HG02642 (cell line): ENCODE measurements at regions not wholly inside any gene's neighbourhood (a gene's known extent, or its start where the extent isn't known, plus 50 kb on each side); places are given as distances from the start of the nearest gene placed in this dataset.

Source experiments
- ATAC-seq: cut with Tn5 transposase; IDR thresholded peaks from one replicate; pipeline ENCODE4 v1.9.1; 2021; ENCODE audit warnings: mild to moderate bottlenecking; ENCODE audit not compliant: unreplicated experiment, poor library complexity

DNA sequence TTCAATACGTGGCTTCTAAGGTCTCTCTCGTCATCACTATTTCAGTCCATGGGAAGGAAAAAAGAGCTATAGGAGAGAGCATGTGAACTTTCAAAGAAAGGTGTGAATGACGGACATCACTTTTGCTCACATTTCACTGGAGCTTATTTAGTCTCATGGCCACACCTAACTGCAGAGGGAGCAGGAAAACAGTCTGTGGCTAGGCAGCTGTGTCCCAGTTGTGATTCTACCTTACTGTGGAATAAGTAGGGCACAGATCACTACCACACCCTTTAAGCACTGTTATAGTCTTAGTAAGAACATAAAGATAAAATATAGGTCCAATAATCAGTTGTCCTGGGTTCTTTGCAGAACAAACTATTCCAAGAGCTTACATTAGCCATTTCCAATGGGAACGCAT is 192.9 kb downstream of the NRIP1 start:
- no peak for ATAC-seq

DNA sequence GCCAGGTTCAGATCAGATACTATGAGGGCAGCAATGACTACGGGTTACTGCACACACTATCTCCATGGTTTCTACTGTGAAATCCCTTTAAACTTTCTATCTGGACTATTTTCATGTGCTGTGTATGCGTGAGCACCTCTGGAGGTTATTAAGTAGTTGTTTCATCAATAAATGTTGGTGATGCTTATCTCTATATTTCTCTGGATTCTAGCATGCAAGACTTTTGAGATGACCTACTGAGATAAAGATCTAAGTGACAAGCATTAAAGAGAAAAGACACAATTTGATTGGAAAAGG is 194.0 kb downstream of the NRIP1 start:
- ATAC-seq, result no peak

DNA sequence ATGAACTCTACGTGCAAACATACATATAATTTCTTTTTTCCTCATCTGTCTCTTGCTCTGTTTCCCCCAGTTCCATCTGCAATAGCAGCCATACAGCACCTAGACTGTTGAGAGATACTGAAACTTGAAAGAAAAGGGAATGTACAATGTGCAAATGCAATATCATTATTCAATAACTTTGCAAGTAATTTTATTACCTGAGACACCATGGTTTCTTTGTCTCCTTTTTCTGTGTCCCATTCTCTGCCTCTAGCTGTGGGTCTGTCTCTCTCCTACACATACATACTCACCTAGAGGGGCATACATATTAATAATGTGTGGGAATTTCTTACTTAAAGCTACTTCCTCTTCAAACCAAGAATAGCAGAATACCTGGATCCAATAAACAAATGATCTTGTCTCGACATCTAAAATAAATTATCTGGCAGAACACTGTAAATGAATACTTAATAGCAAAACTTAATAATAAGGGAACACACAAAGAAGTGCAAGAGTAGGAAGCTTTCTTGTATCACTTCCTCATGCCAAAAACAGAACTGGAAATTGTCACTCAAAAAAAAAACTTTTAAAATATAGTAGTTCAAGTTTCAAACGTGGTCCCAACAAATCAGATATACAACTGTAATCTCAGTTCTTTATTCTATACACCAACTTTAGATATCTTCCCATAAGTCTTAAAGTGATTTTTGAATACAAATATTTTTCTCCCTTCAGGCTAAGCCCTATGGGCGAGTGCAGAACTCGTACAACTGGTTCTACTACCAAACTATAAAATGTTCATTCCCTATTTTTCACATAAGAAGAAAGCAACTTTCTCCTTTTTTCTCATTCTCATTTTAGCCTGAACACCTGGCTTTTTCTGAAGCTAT is 194.6 kb downstream of the NRIP1 start:
- ATAC-seq, result peak; percentile 64

DNA sequence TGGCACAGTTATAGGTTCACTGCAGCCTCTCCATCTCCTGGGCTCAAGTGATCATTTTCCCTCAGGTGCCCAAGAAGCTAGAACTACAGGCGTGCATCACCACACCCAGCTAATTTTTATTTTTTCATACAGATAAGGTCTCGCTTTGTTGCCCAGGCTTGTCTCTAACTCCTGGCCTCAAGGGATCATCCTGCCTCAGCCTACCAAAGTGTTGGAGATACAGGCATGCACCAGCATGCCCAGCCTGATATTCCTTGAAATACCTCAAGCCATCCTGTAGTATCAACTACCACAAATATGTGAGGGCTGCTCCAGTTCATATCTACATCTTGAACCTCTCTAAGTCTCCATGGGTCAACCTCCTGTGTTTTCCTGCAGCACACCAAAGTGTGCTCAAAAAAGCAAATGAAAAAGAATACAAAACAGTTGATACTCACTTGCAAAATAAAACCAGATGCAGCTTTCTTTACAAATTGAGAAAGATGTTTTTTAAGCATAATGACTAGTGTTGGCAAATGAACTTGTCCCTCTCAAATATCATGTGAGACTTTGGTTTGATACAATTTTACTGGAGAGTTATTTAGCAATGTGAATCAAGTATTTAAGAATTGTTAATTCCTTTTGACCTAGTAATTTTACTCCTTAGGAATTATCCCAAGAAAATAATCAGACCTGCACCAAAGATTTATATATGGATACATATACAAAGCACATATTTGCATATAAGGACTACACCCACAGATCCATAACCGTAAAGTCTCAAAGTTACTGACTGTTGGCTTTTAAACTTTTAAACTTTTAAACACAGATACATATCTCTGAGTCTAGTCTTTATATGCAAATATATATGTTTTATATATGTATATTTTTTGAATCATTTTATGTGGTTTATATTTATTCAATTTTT is 197.7 kb downstream of the NRIP1 start:
- no peak for ATAC-seq

DNA sequence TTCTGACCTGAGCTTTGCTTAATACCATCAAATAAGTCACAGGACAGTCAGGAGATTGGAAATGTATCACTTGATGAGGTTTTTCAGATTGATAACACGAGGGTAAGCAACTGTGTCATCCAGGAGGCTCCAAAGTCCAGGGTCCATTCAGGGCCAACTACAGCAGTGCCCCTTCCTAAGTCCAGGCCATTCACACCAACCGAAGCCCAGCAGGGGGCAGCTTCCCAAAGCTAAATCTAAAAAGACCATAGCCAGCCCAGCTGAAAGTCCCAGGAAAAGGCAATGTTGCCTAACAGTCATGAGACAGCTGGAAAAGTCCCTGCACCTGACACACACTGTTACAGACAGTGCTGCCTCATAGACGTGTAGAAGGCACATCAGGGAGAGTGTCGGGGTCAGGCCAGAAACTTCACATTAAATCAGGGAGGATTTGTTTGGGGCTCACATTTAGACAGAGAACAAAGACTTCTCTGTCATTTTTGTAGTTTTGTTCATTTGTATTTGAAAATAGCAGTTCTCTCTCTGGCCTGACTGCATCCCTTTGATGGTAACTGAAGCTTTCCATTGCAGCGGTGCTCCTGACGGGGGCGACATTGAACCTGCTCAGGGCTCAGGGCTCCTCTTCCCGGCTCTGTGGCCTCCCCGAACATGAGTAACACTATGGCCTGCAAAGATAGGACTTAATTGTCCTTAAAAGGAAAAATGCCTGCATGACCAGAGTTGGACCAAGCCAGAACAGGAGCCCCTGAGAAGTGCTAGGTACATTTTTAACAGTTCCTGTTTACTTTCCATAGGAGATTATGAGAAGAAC is 200.4 kb downstream of the NRIP1 start:
- ATAC-seq, result peak; percentile 87

DNA sequence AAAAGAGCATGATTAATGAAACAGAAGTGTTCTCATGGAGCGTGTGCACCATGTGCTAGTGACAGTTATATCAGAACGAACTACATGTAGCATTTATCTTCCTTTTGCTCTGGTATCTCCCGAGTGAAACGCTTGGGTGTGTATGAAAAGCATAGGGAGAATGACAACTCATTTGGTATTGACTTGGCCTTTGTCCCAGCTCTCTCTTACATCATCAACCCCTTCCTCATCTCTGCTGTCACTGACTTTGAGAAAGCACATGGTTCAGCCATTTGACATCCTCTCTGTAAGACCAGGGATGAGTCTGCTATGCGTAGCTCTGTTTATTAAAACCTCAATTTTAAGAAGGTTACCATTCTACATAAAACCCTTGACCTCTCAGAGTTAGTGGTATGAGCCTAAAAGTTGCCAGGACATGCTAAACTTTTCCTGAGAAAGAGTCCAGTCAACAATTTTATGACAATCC is 201.0 kb downstream of the NRIP1 start:
- no peak for ATAC-seq

DNA sequence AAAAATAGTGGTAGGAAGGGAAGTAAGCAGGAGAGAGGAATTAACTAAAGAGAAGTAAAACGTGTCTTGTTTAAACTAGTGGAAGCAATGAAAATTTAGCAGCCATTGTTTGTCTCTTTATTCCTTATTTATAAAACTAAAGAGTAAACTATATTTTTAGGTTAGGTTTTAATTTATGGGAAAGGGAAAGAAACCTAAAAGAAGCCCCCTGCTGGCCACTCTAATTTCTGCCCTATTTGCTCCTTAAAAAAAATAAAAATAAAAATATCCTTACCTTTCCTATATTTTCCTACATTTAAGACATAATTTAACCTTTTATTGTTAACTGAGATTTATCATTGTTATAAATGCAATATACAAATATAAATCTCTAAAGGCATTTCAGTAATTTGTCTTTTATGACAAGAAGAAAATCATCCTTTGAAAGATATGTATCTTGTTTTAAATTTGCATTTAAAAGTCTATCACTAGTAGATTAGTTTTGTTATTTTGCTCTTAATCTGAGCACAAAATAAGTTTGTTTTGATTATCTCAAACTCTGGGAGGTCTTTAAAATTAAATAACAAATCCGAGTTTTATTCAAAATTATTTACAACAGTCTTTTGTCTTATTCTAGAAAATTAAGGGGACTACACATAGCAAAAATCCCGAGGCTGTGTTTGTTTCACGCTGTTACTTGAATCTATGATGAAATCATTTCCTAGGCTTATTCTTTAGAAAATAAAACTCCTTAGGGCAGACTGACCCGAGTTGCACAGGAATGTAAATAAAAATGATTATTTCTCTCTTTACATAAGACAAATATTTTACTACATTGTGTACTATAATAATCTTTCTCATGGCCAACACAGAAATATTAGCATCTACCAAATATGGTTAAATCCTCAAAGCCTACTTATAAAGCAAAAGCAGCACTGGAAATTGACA is 201.7 kb downstream of the NRIP1 start:
- no peak for ATAC-seq

DNA sequence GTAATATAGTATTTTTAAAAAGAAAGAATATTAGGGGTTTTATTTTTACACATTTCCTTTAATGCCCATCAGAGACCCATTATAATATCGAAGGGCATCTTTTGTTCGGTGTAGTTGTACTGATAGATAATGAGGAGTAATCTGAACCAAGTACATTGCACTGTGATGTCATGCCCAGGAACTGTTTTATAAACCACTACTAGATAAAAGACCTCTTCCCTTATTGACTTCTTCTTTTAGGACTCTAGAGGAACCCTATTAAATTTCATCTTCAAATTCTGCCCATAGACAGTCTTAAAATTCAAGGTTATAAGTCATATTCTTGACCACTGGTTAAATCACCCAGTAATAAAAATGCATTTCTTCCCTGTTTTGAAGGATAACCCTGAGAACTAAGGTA is 206.5 kb downstream of the NRIP1 start:
- ATAC-seq, result no peak

DNA sequence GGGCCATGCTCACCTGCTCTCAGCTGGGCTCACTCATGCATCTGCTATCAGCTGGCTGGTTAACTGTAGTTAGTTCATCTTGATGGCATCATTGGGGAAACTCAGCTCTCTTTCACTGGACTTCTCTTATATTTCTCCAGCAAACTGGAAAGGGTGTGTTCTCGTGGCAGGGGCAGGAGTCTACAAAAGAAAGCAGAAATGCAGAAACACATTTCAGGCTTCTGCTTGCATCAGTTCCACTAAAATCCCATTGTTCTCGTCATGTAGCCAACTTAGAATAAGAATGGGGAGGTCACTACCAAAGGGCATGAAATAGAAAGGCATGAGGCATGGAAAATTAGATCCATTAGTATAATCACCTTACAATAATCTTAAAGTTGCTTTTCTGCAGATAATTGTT is 207.3 kb downstream of the NRIP1 start:
- ATAC-seq, result no peak

DNA sequence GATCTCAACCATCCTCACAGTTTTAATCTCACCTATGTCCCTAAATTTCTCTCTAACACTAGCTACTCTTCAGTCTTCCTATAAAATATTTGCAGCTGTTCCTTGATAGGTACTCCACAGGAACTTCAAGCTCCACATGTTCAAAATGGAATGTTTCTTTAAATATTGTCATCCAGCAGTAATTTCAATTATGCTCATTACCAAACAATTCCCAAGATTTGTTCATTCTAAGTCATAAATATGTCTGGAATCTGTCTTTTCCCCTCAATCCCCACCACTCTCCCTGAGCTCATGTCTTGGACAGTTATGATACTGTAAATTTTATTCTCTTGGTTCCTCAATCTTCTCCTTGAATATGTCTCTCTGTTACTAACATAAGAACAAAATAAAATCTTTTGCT is 214.4 kb downstream of the NRIP1 start:
- no peak for ATAC-seq

DNA sequence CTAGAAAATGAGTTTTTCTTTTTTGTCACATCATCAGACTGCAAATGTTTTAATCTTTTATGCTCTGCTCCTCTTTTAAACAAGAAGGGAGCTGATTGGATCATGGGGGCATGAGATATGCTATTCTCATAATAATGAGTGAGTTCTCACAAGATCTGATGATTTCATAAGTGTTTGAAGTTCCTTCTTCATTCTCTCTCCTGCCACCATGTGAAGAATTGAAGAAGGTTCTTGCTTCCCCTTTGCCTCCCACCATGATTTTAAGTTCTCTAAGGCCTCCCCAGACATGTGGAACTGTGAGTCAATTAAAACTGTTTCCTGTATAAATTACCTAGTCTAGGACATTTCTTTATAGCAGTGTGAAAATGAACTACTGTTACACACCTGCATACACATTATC is 218.2 kb downstream of the NRIP1 start:
- ATAC-seq, result no peak

DNA sequence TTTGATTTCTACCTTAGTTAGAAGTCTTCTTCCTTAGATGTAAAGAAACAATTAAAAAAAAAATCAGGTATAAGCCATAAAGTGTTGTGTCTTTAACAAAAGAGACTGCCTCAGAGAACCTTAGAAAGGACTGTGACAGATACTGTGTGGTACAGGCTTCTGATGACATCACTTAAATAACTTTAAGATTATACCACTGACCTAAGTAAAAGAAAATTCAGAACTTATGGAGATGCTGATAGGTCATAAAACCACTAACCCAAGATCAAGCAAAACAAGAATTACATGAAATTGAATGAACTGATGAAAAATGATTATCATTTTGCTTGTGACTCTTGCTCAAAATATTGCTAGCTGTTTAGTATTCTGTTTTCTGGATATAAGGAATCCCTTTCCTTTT is 220.8 kb downstream of the NRIP1 start:
- no peak for ATAC-seq

DNA sequence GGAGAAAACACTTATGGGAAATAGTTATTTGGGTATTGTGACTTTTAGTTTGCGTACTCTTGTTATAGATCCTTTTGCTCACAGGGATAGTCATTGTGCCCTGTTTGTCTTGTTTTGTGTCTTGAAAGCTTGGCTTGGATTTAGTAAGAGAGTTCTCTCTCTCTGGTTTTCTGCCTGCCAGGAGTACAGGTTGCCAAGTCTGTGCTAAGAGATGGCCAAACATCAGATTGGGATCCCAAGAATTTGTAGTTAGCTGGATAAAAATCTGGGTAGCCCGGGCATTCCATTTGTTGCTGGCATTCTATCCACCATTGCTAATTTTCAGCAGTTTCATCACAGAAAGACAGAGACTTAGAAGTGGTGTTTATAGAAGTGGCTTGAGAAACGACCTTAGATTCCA is 222.2 kb downstream of the NRIP1 start:
- no peak for ATAC-seq

DNA sequence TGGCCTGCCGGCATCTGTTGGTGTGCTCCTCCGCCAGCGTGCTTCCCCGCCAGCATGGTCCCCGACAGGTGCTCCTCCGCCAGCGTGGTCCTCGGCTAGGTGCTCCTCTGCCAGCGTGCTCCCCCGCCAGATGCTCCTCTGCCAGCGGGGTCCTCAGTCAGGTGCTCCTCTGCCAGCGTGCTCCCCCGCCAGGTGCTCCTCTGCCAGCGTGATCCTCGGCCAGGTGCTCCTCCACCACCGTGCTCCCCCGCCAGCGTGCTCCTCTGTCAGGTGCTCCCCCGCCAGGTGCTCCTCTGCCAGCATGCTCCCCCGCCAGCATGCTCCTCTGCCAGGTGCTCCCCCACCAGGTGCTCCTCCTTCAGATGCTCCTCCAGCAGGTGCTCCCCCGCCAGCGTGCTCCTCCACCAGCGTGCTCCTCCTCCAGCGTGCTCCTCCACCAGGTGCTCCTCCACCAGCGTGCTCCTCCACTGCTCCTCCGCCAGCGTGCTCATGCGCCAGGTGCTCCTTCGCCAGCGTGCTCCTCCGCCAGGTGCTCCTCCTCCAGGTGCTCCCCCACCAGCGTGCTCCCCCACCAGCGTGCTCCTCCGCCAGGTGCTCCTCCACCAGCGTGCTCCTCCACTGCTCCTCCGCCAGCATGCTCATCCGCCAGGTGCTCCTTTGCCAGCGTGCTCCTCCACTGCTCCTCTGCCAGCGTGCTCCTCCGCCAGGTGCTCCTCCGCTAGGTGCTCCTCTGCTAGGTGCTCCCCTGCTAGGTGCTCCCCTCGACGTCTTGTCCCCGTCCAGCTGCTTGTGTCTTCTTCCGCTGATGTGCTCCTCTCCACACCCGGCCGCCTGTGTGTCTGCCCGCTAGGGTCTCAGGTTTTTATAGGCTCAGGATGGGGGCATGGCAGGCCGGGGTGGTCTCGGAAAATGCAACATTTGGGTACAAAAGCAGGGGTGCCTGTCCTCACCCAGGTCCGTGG is 223.0 kb downstream of the NRIP1 start:
- no peak for ATAC-seq

DNA sequence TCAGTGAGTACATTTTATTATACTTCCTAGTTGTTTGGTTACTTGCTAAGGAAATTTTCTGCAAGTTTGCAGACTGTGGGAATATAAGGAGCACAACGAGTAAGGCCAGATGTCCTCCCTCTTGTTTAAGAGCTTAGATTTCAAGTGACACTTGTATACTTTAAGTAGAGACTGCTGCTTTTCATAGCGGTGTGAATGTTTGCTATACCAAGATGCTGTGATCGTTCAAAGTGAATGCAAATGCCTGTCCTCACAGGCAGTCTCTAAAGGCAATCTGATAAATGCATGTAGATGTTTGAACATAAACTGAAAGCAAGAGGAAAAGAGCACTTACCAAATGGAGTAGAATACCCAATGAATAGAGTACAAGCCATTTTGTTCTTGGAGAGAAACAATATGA is 226.4 kb downstream of the NRIP1 start:
- ATAC-seq, result no peak

DNA sequence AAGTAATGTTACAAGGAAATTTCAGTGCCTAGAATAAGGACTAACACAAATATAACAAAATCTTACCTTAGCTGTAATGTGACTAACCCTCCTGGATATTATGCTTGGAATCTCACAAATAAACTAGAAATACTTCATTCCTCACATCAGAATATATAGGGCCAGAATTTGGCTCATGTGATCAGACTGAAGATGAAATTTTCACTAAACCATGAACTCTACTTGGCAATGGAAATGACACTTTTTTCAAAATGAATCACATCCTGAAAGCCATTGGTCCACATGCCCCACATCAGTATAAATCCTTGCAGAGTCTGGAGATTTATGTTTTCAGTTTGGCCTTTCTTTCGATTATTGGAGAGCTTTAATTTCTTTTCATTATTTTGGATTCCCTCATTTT is 227.8 kb downstream of the NRIP1 start:
- ATAC-seq, result no peak

DNA sequence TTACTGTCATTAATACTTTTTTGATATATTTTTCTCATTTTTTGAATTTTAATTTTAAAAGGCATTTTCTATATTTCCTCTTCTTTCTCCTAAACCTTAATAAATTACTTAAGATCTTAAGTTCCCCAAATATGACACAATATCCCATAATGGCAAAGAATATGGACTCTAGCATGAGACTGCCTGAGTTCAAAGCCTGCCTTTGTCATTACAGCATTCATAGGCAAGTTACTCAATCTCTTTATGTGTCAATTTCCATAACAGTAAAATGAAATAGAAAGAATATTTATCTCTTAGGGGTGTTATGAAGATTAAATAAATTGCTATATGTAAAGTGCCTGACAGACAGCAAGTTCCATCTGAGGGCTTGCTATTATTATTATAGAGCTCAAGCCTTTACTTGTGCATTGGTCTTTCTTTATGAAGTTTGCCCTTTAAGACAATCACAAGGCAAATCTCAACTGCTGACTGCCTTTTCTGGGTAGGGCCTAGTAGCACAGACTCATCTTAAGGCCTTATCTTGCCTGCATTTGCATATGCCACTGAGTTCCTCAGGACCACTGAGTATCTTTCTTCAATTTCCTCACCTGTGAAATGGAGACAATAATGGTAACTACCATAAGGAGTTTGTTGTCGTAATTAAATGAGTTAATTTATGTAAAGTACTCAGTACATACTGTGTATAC is 231.0 kb downstream of the NRIP1 start:
- no peak for ATAC-seq

DNA sequence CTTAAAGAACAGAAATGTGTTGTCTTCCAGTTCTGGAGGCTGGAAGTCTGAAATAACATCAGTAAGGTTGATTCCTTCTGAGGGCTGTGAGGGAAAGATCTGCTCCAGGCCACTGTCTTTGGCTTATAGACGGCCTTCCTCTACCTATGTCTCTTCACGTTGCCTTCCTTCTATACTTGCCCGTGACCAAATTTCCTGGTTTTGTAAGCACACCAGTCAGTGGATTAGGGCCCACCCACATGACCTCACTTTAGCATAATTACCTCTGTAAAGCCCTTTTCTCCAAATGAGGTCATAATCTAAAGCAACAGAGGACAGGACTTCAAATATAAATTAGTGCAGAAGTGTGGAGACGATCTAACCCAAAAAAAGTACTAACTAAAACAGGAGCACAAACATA is 231.6 kb downstream of the NRIP1 start:
- ATAC-seq, result no peak
